Fibroblast of lung (primary cell): ENCODE measurements at regions not wholly inside any gene's neighbourhood (a gene's known extent, or its start where the extent isn't known, plus 50 kb on each side); places are given as distances from the start of the nearest gene placed in this dataset.

Experiments
- CTCF ChIP-seq, 2 donors: IDR thresholded peaks in 1 of 2; conservative IDR thresholded peaks in 1 of 2; 1 replicate in 1 of 2; 2 replicates in 1 of 2; pipeline ENCODE4 v1.5.1; 2011 to 2012; ENCODE audit warnings: low read length in 2 of 2, control low read depth in 1 of 2, inconsistent platforms in 1 of 2, low read depth in 1 of 2, mild to moderate bottlenecking in 1 of 2
- EZH2 ChIP-seq: IDR thresholded peaks from 2 replicates; pipeline ENCODE4 v1.5.1; 2012; ENCODE audit warnings: low read length, control low read depth, mild to moderate bottlenecking; ENCODE audit errors: missing control alignments

GRCh38 chr1:227451954-227452353 is 111.4 kb upstream of the ZNF678 start:
- TF ChIP-seq EZH2 (no peak), CTCF (conservative IDR thresholded peaks at IDR 0.05 in 1 of 2, IDR thresholded peaks at IDR 0.05 in 1 of 2; ENCODE audit: low read depth in 1 of 2, low read length in 2 of 2) (no peak)
